ENCODE measurements at regions not wholly inside any gene's neighbourhood (a gene's known extent, or its start where the extent isn't known, plus 50 kb on each side); places are given as distances from the start of the nearest gene placed in this dataset.

DNA sequence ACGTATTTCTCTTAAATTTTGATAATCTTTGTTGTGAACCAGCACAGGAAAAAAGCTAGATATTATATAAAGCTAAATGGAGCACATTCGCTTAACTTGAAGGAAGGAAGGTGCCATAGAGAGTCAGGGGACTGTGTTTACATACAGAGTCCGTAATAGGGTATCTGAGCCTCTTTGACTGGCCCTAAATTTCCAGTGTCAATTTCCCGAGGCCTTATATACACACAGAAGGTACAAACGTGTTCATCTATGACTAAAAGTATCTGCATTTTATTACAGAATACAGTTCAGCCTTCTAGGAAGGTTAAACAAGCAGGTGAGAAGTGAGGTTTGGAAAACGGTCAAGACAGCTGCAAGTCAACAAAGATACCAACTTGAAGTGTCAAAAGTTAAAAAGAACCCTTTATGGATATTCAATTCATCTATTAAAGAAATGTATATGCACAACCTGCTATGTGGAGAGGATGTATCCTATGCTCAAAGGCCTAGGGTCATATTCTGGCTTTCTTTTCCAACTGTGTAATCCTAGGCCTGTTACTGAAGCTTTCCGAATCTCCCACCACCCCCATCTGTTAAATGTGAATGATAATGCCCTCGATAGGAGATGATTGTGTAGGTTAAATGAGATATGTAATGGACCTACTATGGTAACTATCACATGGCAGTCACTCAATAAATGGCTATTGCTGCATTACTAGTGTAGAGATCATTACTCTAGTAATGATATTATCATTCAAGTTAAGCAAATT is 263.7 kb upstream of the MAF start:
- TF ChIP-seq, protein P1, sequence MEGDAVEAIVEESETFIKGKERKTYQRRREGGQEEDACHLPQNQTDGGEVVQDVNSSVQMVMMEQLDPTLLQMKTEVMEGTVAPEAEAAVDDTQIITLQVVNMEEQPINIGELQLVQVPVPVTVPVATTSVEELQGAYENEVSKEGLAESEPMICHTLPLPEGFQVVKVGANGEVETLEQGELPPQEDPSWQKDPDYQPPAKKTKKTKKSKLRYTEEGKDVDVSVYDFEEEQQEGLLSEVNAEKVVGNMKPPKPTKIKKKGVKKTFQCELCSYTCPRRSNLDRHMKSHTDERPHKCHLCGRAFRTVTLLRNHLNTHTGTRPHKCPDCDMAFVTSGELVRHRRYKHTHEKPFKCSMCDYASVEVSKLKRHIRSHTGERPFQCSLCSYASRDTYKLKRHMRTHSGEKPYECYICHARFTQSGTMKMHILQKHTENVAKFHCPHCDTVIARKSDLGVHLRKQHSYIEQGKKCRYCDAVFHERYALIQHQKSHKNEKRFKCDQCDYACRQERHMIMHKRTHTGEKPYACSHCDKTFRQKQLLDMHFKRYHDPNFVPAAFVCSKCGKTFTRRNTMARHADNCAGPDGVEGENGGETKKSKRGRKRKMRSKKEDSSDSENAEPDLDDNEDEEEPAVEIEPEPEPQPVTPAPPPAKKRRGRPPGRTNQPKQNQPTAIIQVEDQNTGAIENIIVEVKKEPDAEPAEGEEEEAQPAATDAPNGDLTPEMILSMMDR (IDR thresholded peaks at IDR 0.05), result no peak
- TF ChIP-seq POLR2A (IDR thresholded peaks at IDR 0.05), result no peak
